Fibroblast of the aortic adventitia (primary cell): ENCODE measurements at regions not wholly inside any gene's neighbourhood (a gene's known extent, or its start where the extent isn't known, plus 50 kb on each side); places are given as distances from the start of the nearest gene placed in this dataset.

Experiments
- DNase-seq: peaks from one replicate; pipeline ENCODE4 v3.0.0-alpha.2; 2010; ENCODE audit warnings: low read depth
- H3K4me3 ChIP-seq: 2 replicates; pipeline ENCODE4 v1.5.1; 2011; ENCODE audit warnings: low read depth, mild to moderate bottlenecking, control low read depth, low read length, moderate library complexity
- TF ChIP-seq, protein P1 (sequence below): IDR thresholded peaks from 2 replicates; pipeline ENCODE4 v1.5.1; 2011; ENCODE audit warnings: mild to moderate bottlenecking, low read length, control low read depth, inconsistent platforms; ENCODE audit not compliant: insufficient read depth

DNA sequence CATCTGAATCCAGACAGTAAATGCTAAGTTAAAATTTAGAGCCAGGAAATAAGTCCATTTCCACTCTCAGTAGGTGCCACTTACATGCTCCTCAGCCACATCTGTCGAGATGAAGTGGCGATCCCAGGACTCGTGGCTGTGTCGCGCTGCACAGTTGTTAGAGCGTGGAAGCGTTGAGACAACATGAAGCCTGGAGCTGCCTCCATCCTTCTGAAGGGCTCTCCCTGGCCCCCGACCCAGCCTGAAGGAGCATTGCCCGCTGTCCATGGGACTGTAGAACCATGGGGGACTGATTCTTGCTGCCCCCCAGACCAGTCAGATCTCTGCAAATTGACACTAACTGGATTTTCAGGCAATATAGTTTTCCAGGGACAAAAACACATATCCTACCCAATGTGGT lies 58.9 kb downstream of the IRX1 start:
- no peak for DNase-seq
- TF ChIP-seq, protein P1, sequence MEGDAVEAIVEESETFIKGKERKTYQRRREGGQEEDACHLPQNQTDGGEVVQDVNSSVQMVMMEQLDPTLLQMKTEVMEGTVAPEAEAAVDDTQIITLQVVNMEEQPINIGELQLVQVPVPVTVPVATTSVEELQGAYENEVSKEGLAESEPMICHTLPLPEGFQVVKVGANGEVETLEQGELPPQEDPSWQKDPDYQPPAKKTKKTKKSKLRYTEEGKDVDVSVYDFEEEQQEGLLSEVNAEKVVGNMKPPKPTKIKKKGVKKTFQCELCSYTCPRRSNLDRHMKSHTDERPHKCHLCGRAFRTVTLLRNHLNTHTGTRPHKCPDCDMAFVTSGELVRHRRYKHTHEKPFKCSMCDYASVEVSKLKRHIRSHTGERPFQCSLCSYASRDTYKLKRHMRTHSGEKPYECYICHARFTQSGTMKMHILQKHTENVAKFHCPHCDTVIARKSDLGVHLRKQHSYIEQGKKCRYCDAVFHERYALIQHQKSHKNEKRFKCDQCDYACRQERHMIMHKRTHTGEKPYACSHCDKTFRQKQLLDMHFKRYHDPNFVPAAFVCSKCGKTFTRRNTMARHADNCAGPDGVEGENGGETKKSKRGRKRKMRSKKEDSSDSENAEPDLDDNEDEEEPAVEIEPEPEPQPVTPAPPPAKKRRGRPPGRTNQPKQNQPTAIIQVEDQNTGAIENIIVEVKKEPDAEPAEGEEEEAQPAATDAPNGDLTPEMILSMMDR = no peak
- H3K4me3 ChIP-seq = no peak overlapping the region

DNA sequence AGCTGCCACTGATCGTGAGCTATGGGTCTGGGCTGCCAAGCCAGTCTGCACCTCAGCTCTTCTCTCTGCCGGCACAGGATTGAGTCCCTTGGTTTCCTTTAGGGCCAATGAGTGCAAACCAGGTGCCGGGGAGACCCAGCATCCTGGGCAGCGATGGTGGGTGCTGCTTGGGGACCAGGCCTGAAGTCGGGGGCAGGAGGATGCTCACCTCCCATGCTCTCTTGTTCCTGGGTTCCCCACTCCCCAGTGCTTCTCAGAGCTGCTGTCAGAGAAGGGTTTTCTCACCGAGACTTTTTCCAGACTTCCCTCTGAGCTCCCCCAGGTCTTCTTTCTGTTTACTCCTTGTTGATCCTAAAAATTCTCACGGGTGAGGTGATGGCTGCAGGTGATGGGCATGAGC lies 61.2 kb downstream of the IRX1 start:
- DNase-seq = no peak
- H3K4me3 ChIP-seq = no peak overlapping the region
- TF ChIP-seq, protein P1 = no peak

DNA sequence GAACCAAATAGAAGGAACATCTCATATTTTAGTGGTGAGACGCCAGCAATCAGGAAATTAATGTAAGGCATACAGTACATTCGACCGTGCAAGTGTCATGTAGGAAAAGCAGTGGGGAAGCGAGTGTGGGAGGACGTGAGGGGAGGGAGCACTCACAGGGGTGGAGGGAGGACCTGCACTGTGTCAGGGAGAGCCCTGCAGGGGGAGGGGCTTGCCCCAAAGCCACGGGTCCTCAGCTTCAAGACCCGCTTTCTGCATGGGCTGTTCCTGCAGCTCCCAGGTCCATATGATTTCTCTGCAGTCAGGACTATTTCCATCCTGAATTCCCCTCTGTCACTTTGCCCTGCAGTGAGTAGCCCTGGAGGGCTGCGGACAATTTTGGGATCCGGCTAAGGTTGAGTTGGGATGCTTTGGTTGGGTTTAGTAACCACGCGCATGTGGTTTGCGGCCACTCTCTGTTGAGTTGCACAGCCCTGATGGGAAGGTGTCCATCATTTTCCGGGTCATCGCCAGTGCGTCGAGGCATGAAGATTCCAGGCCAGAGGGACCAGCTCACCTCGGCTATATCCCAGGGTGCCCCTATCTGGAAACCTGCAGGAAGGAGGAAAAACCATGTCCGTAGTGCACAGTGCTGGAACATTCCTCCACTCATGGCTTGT lies 61.9 kb downstream of the IRX1 start:
- TF ChIP-seq, protein P1 = no peak
- DNase-seq = no peak
- H3K4me3 ChIP-seq = no peak overlapping the region

DNA sequence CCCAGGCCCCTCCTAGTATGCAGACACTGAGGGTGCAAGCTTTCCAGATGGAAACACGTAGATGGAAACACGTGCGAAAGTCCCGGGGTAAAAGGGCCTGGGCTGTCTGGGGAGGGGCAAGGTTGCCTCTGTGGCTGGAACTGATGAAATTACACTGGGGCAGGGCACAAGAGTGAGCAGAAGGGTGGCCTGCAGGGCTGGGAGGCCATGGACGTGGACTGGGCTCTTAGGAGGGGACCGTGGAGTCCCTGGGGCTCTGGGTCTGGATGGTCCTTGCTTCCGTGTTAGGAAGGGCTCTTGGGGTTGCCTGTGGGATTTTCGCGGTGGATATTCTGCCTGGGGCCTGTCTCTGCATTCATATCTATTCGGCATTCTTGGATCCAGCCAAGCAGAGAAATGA lies 63.3 kb downstream of the IRX1 start:
- TF ChIP-seq, protein P1 = no peak
- no peak overlapping the region for H3K4me3 ChIP-seq
- DNase-seq = no peak

DNA sequence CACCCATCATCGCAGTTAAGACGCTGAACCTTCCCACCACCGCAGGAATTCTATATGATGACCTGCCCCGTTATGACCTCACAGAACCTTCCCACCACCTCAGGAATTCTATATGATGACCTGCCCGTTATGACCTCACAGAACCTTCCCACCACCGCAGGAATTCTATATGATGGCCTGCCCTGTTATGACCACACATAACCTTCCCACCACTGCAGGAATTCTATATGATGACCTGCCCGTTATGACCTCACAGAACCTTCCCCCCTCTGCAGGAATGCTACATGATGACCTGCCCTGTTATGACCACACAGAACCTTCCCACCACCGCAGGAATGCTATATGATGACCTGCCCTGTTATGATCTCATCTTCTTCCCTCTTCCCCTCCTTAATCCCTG lies 64.3 kb downstream of the IRX1 start:
- TF ChIP-seq, protein P1 = no peak
- H3K4me3 ChIP-seq = no peak overlapping the region
- DNase-seq = no peak

DNA sequence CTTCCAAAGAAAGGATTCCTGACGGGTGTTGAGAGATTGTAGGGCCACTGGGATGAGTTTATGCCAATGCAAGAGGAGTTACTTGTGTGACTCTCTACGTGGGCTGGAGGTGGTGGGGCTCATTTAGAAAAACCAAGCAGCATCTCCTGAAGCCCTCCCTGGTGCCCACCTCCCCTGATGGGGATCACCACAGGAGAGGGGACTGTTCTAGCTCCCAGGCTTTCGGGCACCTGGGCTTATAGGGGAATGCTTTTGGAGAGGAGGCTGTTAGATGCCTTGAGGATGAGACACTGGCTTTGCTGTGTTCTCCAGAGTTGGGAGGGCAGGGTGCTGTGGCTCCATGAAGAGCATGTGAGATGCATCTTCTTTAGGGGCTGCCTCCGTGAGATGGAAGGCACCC lies 65.0 kb downstream of the IRX1 start:
- DNase-seq = no peak
- TF ChIP-seq, protein P1 = no peak
- H3K4me3 ChIP-seq = no peak overlapping the region

DNA sequence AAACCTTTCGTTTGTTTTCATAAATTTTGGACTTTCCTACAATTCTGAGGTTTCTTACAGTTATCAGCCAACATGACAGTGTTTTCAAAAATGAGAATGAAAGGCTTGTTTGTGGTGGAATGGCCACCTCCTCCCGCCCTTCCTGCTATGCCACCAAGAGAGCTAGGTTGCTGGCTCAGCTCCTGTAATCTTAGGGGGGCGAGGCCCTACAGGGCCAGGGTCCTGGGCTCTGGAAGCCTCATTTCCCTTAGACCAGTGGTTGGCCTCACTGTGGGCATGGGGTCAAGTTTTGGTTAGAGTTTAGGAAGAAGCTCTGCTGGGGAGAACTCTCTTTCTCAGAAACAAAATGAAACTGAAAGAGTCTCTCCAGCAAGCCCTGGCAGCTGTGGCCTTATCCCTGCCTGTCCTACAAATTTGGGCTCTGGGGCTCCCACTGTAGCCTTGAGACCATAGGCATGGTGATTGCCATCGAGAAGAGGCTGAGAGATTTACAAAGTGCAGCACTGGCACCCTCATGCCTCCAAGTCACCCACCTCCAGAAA lies 66.2 kb downstream of the IRX1 start:
- H3K4me3 ChIP-seq = no peak overlapping the region
- DNase-seq = no peak
- TF ChIP-seq, protein P1 = no peak
